ENCODE measurements at regions not wholly inside any gene's neighbourhood (a gene's known extent, or its start where the extent isn't known, plus 50 kb on each side); places are given as distances from the start of the nearest gene placed in this dataset.

DNA sequence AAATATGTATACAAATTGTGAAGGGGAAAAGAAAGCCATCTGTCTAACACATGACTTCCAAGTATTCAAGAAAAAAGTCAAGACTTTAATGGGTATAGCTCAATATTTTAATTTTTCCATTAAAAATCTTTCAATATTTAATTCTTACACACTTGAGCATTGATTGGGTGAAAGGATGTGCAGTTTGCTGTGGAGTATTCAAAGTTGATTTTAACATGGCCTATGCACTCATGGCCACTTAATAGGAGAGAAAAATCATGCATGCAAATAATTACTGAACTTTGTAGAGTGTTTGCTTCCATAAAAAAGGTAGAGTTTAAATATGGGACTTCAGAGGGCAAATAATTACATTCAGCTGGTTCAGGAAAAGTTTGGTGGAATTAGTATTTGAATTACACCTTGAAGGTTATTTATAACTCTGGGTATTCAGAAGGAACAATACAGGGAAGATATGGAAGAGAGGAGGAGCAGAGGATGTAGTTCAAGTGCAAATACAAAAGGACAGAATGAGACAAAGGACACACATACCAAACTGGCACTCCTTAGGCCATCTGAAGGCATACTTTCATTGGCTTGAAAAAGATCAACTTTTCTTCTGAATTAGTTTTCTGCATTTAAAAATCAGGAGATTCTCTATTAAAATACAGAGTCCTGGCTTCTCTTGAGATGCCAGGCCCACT lies 90.1 kb downstream of the OTOL1 start:
- no peak for DNase-seq (ENCODE audit: low spot score)
- in situ Hi-C loops (cut with MboI; ENCODE audit: low sequenced_read_pairs, unreplicated experiment), result no loop called here
- TF ChIP-seq, protein P1, sequence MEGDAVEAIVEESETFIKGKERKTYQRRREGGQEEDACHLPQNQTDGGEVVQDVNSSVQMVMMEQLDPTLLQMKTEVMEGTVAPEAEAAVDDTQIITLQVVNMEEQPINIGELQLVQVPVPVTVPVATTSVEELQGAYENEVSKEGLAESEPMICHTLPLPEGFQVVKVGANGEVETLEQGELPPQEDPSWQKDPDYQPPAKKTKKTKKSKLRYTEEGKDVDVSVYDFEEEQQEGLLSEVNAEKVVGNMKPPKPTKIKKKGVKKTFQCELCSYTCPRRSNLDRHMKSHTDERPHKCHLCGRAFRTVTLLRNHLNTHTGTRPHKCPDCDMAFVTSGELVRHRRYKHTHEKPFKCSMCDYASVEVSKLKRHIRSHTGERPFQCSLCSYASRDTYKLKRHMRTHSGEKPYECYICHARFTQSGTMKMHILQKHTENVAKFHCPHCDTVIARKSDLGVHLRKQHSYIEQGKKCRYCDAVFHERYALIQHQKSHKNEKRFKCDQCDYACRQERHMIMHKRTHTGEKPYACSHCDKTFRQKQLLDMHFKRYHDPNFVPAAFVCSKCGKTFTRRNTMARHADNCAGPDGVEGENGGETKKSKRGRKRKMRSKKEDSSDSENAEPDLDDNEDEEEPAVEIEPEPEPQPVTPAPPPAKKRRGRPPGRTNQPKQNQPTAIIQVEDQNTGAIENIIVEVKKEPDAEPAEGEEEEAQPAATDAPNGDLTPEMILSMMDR (IDR thresholded peaks at IDR 0.05; ENCODE audit: borderline replicate concordance, control extremely low read depth, extremely low read depth, insufficient read depth, missing control alignments), result no peak

- in situ Hi-C loops (cut with MboI; ENCODE audit: low sequenced_read_pairs, unreplicated experiment), result no loop called here
- no peak for DNase-seq (ENCODE audit: low spot score)
- TF ChIP-seq, protein P1 (IDR thresholded peaks at IDR 0.05; ENCODE audit: borderline replicate concordance, control extremely low read depth, extremely low read depth, insufficient read depth, missing control alignments), result no peak
Measured at GRCh38 chr3:161598639-161599038, 102.0 kb downstream of the OTOL1 start.

DNA sequence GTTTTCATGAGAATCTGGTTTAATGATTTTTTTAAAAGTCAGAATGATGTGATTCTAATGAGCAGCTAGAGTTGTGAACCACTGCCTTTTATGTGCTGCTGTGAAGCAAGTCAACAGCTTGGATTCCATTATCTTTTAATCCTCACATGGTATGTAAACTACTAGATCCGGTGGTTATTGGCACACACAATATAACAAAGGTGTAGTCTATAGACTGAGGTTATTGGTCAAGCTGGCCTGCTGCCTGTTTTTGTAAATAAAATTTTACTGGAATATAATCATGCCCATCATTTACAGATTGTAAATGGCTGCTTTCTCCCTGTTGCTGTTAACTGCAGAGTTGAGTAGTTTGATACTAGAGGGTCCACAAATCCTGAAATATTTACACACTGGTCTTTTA lies 103.1 kb downstream of the OTOL1 start:
- TF ChIP-seq, protein P1 (IDR thresholded peaks at IDR 0.05; ENCODE audit: borderline replicate concordance, control extremely low read depth, extremely low read depth, insufficient read depth, missing control alignments), result no peak
- DNase-seq (ENCODE audit: low spot score), result no peak
- in situ Hi-C loops (cut with MboI; ENCODE audit: low sequenced_read_pairs, unreplicated experiment), result no loop called here

- TF ChIP-seq, protein P1 (IDR thresholded peaks at IDR 0.05; ENCODE audit: borderline replicate concordance, control extremely low read depth, extremely low read depth, insufficient read depth, missing control alignments), result no peak
- no peak for DNase-seq (ENCODE audit: low spot score)
- in situ Hi-C loops (cut with MboI; ENCODE audit: low sequenced_read_pairs, unreplicated experiment), result no loop called here
Measured at GRCh38 chr3:161600173-161600572, 103.6 kb downstream of the OTOL1 start.

- in situ Hi-C loops (cut with MboI; ENCODE audit: low sequenced_read_pairs, unreplicated experiment), result no loop called here
- no peak for DNase-seq (ENCODE audit: low spot score)
- TF ChIP-seq, protein P1 (IDR thresholded peaks at IDR 0.05; ENCODE audit: borderline replicate concordance, control extremely low read depth, extremely low read depth, insufficient read depth, missing control alignments), result no peak
Measured at GRCh38 chr3:161602475-161602874, 105.9 kb downstream of the OTOL1 start.

GRCh38 chr3:161602918-161603317 lies 106.3 kb downstream of the OTOL1 start:
- TF ChIP-seq, protein P1 (IDR thresholded peaks at IDR 0.05; ENCODE audit: borderline replicate concordance, control extremely low read depth, extremely low read depth, insufficient read depth, missing control alignments), result no peak
- no peak for DNase-seq (ENCODE audit: low spot score)
- in situ Hi-C loops (cut with MboI; ENCODE audit: low sequenced_read_pairs, unreplicated experiment), result no loop called here

Measured in GM13976 (cell line).